A204.1 (cell line): ENCODE measurements at regions not wholly inside any gene's neighbourhood (a gene's known extent, or its start where the extent isn't known, plus 50 kb on each side); places are given as distances from the start of the nearest gene placed in this dataset.
"Not testable (repeated sequence)": the region's sequence is repeated elsewhere in the genome, so short reads cannot be mapped to it uniquely, and the experiment has no call there.

Source experiments
- FAIRE-seq: peaks from 2 replicates; lab custom pipeline; 2012; peaks lifted over from hg19 to GRCh38; lab: Jason Lieb, UNC

DNA sequence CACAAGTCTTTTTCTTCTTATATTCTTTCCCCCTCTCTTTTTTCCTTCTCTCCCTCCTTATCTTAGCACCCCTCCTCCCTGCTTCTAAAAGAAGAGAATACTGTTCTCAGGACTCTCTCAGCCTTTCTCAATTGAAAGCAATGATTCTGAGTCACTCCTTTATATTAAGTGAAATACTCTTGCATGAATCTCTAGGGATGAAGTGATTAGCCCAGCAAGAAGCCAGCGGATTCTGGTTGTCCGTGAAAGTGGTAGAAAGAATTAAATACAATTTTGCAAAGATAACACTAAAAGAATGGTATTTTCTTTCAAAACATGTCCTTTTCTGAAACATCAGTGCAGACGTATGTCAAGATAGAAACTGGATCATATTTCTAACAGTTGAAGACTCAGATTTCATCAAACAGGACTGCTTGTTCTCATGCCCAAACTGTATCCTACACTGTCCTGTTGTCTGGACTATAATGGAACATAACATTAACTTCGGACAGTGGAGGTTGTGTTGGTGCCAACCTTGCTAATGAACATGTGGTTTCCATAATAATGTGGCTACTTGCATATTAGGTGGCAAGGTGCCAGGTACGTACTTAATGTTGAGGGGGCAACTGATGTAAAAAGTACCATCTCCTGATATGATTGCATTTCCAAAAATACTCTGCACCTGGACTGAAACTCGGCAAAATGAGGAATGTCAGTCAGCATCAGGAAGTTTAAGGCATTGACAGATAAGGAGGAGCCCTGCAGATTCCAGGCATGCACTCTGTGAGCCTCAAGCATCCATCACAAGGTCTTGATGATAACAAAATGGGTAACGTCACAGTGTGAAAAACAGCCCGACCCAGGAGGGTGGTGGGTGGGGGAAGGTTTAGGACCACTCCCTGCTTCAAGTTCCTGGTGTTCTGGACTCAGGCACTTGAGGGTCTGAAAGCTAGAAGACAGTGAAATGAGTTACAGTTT, 357.2 kb downstream of the DLEU7 start:
- no peak for FAIRE-seq

DNA sequence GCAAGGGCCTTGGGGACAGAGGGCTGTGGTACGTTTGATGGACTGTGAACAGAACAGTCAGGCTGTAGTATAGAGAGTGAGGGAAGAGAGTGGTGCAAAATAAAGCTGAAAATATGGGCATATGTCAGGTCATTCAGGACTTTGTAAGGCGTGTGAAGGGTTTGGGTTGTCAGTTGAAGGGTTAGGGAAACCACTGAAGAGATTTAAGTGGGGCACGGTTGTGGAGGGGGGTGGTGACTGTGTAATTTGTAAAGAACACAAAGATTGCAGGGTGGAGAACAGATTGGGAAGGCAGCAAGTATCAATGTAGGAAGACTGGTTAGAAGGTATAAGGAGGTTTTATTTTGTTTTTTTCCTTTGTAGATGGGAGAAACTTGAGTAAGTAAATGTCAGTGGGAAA, 349.8 kb downstream of the DLEU7 start:
- FAIRE-seq, result no peak

DNA sequence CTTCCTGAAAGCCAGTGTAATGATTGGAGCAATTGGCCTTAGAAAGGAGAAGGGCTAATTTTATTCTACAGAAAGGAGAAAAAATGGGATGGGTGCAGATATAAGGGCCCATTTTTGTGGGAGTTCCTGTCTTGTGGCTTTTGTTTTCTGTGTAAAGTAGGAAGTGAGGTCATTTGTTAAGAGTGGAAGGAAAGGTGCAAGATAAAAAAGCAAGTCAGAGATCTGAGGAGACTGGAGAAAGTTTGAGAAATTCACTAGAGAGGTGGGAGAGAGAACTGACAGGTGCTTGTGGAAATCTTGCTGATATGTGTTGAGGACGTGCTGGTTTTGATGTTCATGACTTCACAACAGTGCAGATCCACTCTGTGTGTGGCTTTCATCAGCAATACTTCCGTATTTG, 349.4 kb downstream of the DLEU7 start:
- FAIRE-seq, result no peak

DNA sequence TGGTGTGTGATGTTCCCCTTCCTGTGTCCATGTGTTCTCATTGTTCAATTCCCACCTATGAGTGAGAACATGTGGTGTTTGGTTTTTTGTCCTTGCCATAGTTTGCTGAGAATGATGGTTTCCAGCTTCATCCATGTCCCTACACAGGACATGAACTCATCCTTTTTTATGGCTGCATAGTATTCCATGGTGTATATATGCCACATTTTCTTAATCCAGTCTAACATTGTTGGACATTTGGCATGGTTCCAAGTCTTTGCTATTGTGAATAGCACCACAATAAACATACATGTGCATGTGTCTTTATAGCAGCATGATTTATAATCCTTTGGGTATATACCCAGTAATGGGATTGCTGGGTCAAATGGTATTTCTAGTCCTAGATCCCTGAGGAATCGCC, 340.3 kb downstream of the DLEU7 start:
- not testable (repeated sequence) for FAIRE-seq

DNA sequence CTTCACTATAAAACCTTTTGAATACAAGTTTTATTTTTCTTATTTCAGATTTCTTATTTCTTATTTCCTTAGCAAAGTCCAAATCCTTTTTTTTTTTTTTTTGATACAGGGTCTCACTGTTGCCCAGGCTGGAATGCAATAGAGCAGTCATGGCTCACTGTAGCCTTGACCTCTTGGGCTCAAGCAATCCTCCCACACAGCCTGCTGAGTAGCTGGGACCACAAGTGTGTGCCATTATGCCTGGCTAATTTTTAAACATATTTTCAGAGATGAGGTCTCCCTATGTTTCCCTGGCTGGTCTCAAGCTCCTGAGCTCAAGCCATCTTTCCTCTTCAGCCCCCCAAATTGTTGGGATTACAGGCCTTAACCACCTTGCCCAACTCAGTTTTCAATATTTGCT, 334.3 kb downstream of the DLEU7 start:
- FAIRE-seq, result no peak

DNA sequence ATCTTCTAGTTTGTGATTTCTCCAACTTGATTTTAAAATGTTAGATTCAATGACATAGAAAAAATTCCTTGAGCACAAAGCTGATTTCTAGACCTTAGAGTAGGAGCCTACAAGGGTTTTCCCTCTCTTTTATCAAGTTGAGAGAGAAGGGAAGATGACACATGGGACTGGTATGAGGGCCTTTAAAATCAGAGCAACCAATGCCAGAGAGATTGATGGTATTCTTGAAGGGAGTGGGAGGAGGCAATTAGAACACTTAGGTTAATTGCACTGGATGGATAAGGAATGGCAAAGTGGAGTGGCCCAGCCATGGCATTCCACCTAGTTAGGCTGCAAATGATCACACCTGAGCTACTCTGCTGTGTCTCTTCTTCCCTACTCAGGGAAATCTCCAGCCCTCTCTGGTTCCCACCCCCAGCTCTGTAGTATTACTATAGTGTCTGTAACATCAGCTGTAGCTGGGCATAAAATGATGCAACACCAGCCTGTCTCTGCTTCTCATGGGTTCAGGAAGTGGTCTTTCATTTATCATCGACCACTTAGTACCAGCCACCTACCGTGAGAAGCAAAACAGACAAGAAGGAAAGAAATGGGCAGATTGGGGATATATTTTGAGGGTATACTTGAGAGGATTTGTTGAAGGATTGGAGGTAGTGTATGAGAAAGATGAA, 333.6 kb downstream of the DLEU7 start:
- no peak for FAIRE-seq

DNA sequence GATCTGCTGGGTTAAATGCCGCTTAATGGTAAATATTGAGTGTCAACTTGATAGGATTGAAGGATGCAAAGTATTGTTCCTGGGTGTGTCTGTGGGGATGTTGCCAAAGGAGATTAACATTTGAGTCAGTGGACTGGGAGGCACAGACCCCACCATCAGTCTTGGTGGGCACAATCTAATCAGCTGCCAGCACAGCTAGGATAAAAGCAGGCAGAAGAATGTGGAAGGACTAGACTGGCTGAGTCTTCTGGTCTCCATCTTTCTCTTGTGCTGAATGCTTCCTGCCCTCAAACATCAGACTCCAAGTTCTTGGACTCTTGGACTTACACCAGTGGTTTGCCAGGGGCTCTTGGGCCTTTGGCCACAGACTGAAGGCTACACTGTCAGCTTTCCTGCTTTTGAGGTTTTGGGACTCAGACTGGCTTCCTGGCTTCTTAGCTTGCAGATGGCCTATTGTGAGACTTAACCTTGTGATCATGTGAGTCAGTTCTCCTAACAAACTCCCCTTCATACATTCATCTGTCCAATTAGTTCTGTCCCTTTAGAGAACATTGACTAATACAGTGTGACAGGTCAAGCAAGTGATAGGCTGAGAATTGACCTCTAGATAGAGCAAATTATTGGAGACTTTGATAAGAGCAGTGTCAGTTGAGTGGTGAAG, 332.5 kb downstream of the DLEU7 start:
- FAIRE-seq, result not testable (repeated sequence)

DNA sequence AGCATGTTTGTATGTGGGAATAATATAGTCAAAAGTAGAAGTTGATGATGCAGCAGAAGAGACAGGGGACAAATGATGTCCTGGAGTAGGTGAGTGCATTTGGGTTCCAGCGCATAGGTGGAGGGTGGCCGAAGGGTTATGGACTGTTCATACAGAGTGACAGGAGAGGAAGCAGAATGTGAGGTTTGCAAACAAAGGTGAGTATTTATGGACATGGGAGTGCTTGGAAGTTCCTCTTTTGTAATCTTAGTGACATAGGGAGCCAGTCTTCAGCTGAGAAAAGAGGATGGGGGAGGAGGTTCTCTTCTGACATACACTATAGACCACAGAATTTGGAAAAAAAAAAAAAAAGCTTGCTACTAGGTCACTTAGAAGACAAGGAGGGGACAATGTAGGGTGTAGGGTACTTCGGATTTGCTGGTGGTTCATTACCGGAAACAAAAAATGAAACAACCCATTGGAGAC, 331.6 kb downstream of the DLEU7 start:
- FAIRE-seq, result no peak

DNA sequence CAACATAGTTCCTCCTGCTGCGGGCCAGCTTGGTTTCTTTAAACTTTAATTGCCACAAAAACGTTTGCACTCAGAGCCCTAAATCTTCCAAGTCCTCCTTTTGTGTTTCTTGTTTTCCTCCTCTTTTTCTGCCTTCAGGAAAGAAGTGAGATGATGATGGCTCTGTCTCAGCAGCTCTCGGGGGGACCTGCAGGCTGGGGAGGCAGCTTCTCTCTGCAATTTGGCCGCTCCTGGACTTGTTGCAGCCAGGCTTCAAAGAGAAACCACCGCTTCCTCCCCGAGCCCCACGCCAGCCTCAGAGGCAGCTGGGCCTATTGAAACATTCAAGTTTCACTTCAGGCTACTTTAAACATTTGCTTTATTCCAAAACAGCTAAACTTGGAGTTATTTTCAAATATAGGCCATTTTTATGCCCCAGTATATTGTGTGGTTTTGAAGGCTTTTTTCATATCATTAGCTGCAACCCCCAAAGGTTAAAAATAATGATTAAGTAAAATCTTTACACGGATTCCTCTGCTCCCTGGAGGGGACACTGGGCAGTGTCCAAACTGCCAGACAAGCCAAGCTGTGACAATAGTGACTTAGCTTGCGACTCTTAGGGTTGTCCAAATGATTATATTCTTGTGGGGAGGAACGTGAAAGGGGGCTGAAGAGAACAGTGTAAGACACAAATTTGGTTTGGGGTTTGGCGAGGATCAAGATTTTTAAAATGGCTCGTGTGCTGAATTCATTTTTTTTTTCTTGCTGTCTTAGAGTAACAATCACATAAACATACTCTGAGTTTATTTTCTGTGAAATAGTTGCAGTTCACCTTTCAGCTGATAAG, 330.8 kb downstream of the DLEU7 start:
- no peak for FAIRE-seq

DNA sequence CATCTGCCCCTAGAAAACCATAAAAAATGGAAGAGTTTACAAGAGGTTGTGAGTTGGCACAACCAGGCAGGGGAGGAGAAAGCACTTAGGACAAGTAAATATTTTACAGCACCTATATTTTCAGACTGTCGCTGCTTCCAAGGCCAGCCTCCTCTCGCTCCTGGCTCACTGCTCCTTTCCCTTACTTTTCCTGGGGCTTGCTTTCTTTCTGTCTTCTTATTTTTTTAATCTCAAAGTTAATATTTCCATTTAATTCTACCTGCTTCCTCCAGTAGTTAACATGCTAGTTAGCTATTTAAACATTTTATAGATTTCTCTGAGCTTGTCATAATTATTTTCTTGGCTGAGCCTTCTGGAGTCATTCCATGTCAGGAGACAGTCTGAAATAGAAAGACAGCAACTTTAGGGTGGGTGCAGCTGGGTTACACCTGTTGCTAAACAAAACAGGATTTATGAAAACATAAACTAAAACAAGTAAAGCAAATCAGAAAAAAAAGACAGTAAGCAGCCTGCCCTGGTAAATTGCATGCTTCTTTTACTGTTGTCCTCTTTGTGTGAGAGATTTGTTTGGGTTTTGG, 330.1 kb downstream of the DLEU7 start:
- FAIRE-seq, result no peak

DNA sequence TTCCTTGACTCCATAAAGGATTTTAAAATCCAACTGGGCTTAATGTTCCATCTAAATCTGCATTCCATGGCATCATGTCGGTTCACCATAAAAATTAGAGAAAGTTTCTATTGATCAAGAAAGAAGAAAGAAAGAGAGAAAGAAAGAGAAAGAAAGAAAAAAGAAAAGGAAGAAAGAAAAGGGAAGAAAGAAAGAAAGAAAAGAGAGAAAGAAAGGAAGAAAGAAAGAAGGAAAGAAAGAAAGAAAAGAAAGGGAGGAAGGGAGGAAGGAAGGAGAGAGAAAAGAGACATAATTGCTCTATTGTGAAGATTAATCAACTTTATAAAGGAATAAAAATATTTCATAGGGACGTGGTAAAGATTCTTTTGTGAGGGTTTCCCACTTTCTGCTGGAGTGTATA, 329.2 kb downstream of the DLEU7 start:
- no peak for FAIRE-seq

DNA sequence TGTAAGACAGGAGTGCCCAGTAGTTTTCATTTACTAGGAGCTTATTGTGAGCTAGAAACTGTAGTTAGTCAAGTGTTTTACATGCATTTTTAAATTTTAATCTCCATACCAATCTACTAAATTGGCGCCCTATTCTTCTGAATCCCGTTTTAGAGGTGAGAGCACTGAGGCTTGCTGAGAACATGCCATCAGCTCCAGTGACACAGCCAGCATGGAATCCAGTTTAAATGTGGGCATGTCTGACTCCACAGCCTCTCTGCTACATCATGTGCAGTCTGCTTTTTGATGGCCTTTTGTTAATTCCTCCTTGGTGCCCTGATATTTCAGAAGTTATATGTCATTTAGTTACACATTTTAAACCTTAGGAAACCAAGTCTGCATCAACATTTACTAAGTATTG, 325.4 kb downstream of the DLEU7 start:
- no peak for FAIRE-seq

DNA sequence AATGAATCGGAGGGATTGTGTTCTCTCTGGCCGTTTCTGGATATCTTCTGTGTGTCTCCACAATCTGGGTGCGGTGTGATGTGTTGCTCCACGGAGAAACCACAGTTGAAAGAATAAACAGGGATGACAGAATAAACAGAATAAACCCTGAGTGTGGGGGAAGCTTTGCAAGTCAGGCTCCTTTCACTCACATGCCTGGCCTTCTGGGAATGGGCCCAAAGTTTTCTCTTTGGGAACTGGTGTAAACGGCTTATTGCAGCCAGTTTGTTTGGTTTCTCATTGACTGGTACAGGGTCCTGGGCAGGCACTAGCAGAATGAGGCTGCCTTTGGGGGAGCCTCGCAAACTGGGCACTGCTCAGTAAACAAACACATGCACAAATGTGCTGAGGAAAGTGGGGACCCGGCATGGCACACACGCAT, 324.7 kb downstream of the DLEU7 start:
- FAIRE-seq, result no peak

DNA sequence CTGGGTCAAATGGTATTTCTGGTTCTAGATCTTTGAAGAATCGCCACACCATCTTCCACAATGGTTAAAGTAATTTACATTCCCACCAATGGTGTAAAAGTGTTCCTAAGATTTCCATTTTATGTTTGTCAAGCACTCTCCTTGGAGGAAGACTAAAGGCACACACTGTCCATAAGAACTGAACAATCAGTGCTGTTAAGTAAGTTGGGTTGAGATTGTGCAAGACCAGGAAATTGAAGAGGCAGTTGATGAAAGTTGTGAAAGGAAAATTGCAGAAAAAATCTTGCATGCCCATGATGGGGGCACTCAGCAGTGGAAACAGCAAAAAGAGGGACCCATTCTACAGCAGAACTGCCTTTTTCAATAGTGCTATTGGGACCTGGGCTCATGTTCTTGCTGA, 323.6 kb downstream of the DLEU7 start:
- FAIRE-seq, result no peak

DNA sequence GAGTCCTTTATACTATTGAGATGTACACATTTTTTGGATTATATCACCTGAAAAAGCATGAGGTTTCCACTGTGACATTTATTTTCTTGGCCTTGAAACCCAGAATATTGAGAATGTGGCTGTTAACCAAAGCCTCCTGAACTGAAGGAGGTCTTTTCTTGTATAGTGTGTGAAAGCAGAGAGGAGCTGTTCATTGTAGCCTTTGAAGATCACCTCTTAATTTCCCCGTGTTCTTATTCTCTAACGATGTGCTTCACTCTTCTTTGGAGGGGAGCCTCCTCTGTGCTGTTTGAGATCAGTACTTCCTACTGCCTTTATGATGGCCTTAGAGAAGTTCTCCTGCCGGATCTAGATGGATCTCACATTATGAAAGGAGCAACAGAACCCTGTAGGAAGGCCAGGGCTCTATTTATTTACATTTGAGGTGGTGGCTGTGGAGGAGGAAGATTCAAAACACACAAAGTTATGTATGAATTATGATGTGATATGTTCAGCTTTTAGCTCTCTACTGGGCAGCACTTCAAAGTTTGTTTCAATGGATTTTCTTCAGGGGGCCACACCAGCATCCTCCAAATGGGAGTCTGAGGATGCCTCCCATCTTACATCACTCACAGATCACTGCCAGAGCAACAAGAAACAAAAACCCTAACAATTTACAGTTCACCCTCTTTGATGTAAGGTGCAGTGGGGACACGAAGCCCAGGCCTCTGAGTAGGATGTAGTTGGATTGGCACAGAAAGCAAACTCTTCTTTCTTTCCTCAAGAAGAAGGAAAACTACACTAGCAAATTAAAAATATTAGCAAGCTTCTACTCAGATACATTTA, 322.3 kb downstream of the DLEU7 start:
- FAIRE-seq, result no peak

DNA sequence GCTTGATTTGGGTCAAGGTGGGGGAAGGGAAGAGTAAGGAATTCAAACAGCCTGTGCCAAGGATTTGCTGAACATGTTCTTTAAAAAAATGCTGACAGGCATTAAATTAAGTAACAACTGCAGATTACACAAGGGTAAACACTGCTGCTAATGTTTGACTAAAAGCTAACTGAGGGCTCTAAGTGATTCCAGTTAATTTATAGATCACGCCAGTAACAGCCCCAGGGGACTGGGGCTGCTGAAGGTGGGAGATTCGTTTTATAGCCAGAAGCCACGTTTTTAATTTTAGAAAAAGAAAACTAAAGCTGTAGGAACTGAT, 321.7 kb downstream of the DLEU7 start:
- FAIRE-seq, result no peak

DNA sequence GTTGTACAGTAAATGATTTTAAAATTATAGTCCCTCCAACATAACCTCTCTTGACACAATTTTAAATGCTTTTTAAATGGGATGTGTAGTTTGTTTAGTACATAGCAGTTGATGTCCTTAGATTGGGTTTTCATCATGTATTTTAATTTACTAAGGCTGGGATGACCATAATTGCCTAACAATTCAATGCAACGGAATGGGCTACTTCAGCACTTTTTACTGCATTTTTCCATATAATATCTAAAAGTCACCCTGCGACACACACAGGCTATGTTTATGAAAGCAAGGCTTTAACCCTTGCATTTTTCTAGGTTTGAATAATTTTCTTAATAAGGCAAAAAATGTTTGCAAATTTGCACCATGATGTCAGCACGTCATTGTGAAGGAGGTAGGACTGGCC, 321.0 kb downstream of the DLEU7 start:
- FAIRE-seq, result no peak

DNA sequence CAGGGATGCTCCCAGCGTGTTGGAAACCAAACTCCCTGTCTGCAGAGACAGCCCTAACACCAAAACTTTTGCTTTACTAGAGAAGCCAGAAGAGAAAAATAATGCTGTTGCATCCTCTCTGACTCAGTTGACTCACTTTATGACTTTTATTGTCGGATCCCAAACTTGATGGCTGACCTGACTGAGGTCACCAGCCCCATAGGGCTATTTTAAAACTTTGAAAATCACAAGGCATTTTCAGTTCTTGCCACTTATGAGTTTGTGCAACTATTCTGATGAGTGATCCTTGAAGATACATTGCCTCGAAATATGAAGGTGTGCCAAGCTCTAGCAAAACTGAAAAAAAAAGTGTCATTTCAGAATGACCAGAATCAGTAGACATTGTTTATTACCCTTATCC, 320.2 kb downstream of the DLEU7 start:
- FAIRE-seq, result no peak

DNA sequence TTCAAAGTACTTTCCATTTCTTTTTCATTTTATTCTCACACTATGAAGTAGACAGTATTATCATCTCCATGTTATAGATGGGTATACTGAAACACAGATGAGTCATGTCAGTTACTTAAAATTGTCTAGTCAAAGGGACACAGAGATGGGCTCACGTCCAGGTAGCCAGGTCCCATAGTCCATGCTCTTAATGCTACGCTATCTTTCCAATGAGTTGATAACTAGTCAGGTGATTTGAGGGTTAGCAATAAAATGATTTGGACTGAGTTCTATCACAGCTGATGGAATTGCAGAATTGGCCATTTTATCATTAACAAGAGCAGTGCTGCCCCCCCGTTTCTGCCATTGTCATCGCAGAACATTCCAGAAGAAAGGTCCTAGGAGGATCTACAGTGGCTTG, 318.9 kb downstream of the DLEU7 start:
- FAIRE-seq, result no peak

DNA sequence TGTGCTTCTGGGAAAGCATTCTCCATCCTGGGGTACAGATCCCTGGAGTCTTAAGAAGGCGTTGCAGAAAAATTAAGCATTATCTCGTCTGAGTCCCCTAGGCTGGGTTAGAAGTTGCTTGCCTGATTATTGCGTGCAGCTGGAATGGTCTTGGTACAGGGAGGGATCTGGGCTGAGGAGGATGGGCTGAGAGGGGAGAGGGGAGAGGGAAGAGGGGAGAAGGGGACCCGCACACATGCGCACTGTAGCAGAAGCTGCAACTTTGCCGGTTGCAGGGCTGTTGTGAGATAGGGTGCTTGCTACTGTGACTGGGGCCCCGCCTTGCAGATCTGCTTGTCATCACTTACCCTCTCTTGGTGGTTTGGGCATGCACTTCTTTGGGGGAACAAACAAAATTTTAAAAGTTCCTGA, 316.8 kb downstream of the DLEU7 start:
- no peak for FAIRE-seq

DNA sequence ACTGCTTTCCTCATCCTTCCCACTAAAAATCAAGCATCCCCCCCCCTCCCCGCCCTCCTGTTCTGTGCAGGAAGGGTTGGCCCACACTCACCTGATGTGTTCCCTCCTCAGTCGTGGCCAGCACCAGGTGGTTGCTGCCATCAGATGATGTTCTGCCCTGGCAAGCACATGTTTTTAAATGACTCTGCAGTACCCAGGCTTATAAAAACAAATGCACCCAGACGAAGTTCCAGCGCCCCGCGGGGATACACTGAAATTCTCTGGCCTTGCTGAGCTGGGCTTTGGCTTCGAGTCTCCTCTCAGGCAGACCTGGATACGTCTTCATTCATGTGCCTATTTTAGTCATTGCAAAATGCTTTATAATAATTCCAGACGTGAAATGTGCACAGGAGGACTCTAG, 316.3 kb downstream of the DLEU7 start:
- no peak for FAIRE-seq
